GM12892 (cell line): ENCODE measurements at regions not wholly inside any gene's neighbourhood (a gene's known extent, or its start where the extent isn't known, plus 50 kb on each side); places are given as distances from the start of the nearest gene placed in this dataset.

Experiments
- DNase-seq: peaks from one replicate; pipeline ENCODE4 v3.0.0; 2011; ENCODE audit not compliant: insufficient read length
- FAIRE-seq: peaks from 2 replicates; lab custom pipeline; 2011; peaks lifted over from hg19 to GRCh38; lab: Jason Lieb, UNC
- POLR2A ChIP-seq: IDR thresholded peaks from 2 replicates; pipeline ENCODE4 v1.6.1; 2011; ENCODE audit warnings: low read depth, low read length, control low read depth
- POLR2AphosphoS5 ChIP-seq: IDR thresholded peaks from 2 replicates; pipeline ENCODE4 v1.6.1; 2011; ENCODE audit warnings: low read depth, low read length, control low read depth
- TAF1 ChIP-seq: IDR thresholded peaks from 2 replicates; pipeline ENCODE4 v1.6.1; 2011; ENCODE audit warnings: low read depth, mild to moderate bottlenecking, control low read depth, low read length, borderline replicate concordance

- no peak for TF ChIP-seq POLR2AphosphoS5
- TF ChIP-seq TAF1: no peak
- no peak for DNase-seq
- FAIRE-seq: no peak
These were observed 362.1 kb upstream of the CCNH start for GRCh38 chr5:87774804-87775203.

DNA sequence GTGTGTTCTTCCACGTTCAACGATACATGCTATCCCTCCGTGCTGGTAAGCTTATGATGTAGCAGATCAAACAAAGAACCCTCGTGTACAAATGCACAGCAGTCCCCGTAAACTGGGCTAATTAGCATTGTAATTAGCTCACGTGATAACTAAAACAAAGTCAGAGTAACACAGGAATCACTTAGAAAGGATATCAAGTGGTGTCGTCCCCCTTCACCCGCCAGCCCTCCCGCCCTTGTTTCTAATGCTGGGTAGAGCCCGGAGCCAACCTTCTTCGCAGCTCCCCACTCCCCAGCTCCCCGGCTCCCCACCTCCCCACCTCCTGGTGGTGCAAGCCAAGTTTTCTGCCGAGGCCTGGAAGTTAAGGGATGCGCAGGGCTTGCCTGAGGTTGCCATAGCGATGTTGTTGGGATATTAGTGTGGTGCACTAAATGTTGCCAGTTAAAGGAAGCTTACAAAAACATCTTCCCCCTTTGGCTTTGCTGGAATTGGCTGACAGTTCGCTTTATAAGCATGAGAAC is 357.9 kb upstream of the CCNH start:
- TF ChIP-seq POLR2A: no peak
- no peak for TF ChIP-seq TAF1
- TF ChIP-seq POLR2AphosphoS5: no peak
- DNase-seq (no peak), FAIRE-seq (no peak)

GRCh38 chr5:87770016-87770570 is 357.4 kb upstream of the CCNH start:
- DNase-seq (no peak), FAIRE-seq (no peak)
- TF ChIP-seq TAF1 (no peak), POLR2AphosphoS5 (no peak), POLR2A (no peak)

- DNase-seq (no peak), FAIRE-seq (no peak)
- TF ChIP-seq POLR2AphosphoS5: no peak
- no peak for TF ChIP-seq POLR2A
- no peak for TF ChIP-seq TAF1
These were observed 356.4 kb upstream of the CCNH start for GRCh38 chr5:87769157-87769556.

- TF ChIP-seq TAF1 (no peak), POLR2AphosphoS5 (no peak), POLR2A (no peak)
- DNase-seq (no peak), FAIRE-seq (no peak)
These were observed 355.5 kb upstream of the CCNH start for GRCh38 chr5:87768190-87768589.

DNA sequence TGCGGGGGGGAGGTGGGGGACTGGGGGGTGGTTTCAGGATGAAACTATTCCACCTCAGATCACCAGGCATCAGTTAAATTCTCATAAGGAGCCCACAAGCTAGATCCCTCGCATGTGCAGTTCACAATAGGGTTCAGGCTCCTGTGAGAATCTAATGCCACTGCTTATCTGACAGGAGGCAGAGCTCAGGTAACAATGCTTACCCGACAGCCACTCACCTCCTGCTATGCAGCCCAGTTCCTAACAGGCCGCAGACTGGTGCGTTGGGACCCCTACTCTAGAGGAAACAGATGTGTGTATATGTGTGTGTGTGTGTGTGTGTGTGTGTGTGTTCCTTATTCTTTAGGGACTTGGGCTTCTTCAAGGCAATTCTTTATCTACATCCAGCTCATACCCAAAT is 352.3 kb upstream of the CCNH start:
- TF ChIP-seq POLR2A (no peak), TAF1 (no peak), POLR2AphosphoS5 (no peak)
- DNase-seq (no peak), FAIRE-seq (no peak)

- TF ChIP-seq TAF1: no peak
- no peak for TF ChIP-seq POLR2A
- TF ChIP-seq POLR2AphosphoS5: no peak
- DNase-seq (no peak), FAIRE-seq (no peak)
These were observed 349.9 kb upstream of the CCNH start for GRCh38 chr5:87762631-87763030.

GRCh38 chr5:87756951-87757350 is 344.2 kb upstream of the CCNH start:
- no peak for TF ChIP-seq POLR2A
- no peak for TF ChIP-seq TAF1
- DNase-seq: no peak
- FAIRE-seq: no peak

GRCh38 chr5:87755360-87755759 is 342.6 kb upstream of the CCNH start:
- no peak for DNase-seq
- no peak for FAIRE-seq
- TF ChIP-seq POLR2A (no peak), TAF1 (no peak), POLR2AphosphoS5 (no peak)

- TF ChIP-seq POLR2AphosphoS5 (no peak), TAF1 (no peak), POLR2A (no peak)
- no peak for FAIRE-seq
- DNase-seq: no peak
These were observed 341.5 kb upstream of the CCNH start for GRCh38 chr5:87754009-87754757.

- no peak for FAIRE-seq
- TF ChIP-seq POLR2AphosphoS5 (no peak), TAF1 (no peak), POLR2A (no peak)
- no peak for DNase-seq
These were observed 339.6 kb upstream of the CCNH start for GRCh38 chr5:87752362-87752761.

GRCh38 chr5:87751824-87752223 is 339.1 kb upstream of the CCNH start:
- TF ChIP-seq TAF1: no peak
- no peak for TF ChIP-seq POLR2A
- TF ChIP-seq POLR2AphosphoS5: no peak
- FAIRE-seq: no peak
- DNase-seq: no peak
